ENCODE measurements at regions not wholly inside any gene's neighbourhood (a gene's known extent, or its start where the extent isn't known, plus 50 kb on each side); places are given as distances from the start of the nearest gene placed in this dataset.
"Not testable (repeated sequence)": the region's sequence is repeated elsewhere in the genome, so short reads cannot be mapped to it uniquely, and the experiment has no call there.

GRCh38 chr6:169933839-169934698 lies 182.6 kb downstream of the ERMARD start:
- no peak for DNase-seq (ENCODE audit: low read depth in 3 of 3)

- DNase-seq (ENCODE audit: low read depth in 3 of 3): no peak
These were observed 181.9 kb downstream of the ERMARD start for GRCh38 chr6:169933251-169933821.

GRCh38 chr6:169932491-169932890 lies 181.1 kb downstream of the ERMARD start:
- no peak for DNase-seq (ENCODE audit: low read depth in 3 of 3)

GRCh38 chr6:169931261-169931660 lies 179.8 kb downstream of the ERMARD start:
- no peak for DNase-seq (ENCODE audit: low read depth in 3 of 3)

- DNase-seq (ENCODE audit: low read depth in 3 of 3): no peak
These were observed 179.4 kb downstream of the ERMARD start for GRCh38 chr6:169930799-169931198.

DNA sequence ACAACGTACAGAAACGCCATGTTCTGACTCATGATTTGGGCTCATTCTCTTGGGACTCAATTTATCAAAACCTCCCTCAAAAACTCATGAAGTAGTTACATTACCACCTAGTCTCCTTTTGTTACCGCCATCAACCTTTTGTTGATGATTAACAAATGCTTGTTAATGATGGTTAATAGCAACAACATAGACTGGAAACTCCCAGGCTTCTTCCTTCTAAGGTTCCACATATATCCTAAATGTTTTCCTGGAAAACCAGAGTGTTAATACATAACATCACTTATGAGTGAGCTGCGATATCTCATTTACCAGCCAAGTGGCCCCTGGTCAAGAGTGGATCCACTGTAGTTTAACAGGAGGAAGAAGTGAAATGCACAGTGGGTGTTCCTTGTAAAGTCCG lies 176.3 kb downstream of the ERMARD start:
- no peak for DNase-seq (ENCODE audit: low read depth in 3 of 3)

- no peak for DNase-seq (ENCODE audit: low read depth in 3 of 3)
These were observed 175.4 kb downstream of the ERMARD start for GRCh38 chr6:169926617-169927417.

DNA sequence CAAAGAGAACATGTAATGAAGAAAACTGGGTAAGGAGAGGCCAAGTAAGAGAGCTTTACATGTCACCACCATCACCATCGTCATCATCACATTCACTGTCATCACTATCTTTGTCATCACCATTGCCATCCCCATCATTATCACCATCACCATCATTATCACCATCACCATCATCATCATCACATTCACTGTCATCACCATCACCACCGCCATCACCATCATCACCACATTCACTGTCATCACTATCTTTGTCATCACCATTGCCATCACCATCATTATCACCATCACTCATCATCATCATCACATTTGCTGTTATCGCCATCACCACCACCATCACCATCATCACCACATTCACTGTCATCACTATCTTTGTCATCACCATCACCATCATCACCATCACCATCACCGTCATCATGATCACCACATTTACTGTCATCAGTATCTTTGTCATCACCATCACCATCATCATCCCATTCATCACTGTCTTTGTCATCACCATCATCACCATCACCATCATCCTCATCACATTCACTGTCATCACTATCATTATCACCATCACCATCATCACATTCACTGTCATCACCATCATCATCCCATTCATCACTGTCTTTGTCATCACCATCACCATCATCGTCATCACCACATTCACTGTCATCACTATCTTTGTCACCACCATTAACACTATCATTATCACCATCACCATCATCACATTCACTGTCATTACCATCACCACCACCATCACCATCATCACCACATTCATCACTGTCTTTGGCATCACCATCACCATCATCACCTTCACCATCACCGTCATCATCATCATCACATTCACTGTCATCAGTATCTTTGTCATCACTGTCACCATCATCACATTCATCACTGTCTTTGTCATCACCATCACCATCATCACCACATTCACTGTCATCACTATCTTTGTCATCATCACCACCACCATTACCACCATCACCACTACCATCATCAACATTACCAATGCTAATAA lies 172.3 kb downstream of the ERMARD start:
- DNase-seq (ENCODE audit: low read depth in 3 of 3): no peak

GRCh38 chr6:169921853-169922824 lies 170.7 kb downstream of the ERMARD start:
- DNase-seq (ENCODE audit: low read depth in 3 of 3): no peak

GRCh38 chr6:169921217-169921616 lies 169.8 kb downstream of the ERMARD start:
- no peak for DNase-seq (ENCODE audit: low read depth in 3 of 3)

DNA sequence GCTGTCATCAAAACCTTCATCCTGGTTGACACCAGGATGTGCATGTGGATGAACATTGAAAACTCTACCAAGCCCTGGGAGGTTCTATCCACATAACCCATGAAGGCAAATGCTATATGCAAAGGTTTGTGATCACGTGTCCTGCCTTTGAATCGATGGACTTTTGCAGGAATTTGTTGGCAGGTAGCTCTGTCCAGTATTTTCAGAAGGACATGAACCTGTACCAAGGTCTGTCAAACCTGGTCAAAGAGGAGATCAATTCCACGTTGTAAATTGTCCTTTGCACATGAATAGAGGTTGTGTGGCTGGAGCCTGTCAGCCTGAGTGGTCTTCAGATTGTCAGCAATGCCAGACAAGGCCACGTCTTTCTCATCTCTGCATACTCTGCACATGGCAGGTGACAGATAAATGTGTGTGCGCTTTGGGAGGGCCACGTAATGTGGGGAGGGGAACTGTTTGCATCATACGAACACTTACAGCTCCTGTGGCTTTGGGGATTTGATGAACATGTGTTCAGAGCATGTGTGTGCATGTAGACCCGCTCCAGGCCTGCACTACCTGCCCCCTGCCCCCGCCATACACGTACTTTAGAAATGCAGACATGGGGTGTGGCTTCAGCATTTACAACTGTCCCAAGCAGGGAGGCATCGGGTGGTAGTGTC lies 169.1 kb downstream of the ERMARD start:
- no peak for DNase-seq (ENCODE audit: low read depth in 3 of 3)

DNA sequence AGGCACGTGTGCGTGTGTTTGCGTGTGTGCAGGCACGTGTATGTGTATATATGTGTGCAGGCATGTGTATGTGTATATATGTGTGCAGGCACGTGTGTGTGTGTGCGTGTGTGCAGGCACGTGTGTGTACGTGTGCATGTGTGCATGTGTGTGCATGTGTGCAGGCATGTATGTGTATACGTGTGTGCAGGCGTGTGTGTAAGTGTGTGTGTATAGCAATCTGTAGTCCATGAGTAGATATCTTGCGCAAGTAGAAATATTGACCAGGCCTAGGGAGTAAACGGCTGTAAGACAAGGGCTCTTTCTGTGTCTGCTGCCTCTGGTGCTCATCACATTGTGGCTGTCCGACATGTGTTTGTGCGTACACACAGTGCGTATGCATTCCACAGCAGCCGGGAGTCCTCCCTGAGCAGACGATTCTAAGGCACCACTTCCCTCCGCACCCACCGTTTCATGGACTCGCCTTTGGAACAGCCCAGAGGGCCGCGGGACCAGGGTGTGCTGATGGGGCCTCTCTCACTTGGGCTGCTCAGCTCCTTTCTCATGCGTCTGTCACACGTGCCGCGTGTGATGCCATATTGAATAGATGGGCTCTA lies 167.6 kb downstream of the ERMARD start:
- DNase-seq (ENCODE audit: low read depth in 3 of 3): no peak

GRCh38 chr6:169918239-169918953 lies 167.0 kb downstream of the ERMARD start:
- no peak for DNase-seq (ENCODE audit: low read depth in 3 of 3)

GRCh38 chr6:169917153-169917552 lies 165.7 kb downstream of the ERMARD start:
- DNase-seq (ENCODE audit: low read depth in 3 of 3): no peak

GRCh38 chr6:169915769-169916550 lies 164.5 kb downstream of the ERMARD start:
- no peak for DNase-seq (ENCODE audit: low read depth in 3 of 3)

DNA sequence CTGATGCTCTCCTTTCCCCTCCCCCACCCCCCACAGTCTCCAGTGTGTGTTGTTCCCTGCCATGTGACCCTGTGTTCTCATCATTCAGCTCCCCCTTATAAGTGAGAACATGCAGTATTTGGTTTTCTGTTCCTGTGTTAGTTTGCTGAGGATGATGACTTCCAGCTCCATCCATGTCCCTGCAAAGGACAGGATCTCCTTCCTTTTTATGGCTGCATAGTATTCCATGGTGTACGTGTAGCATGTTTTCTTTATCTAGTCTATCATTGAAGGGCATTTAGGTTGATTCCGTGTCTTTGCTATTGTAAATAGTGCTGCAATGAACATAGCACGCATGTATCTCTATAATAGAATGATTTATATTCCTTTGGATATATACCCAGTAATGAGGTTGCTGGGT lies 162.3 kb downstream of the ERMARD start:
- not testable (repeated sequence) for DNase-seq (ENCODE audit: low read depth in 3 of 3)

DNA sequence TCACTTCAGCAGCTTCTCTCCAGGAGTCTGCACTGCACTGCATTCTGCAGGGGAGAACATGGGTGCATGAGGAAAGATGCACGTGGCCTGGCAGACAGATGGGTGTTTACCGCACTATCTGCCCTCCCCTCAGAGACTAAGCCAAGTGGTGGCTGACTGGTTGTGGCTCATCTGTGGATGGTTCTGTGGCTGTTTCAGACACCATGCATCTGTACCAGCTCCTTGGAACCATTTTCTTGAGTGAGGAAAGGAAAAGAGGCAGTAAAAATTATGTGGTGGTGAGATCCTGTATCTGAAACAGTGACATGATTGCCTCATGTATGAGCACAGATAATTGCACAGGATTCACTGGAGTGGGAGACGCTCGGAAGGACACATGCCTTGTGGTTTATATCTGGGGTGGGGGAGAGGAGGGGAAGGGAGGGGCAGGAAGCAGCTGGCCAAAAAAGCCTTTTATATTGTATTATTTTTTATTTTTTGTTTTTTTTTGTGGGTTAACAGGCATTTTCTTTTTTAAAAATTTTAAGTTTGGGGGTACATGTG lies 161.7 kb downstream of the ERMARD start:
- DNase-seq (ENCODE audit: low read depth in 3 of 3): no peak

All from stimulated activated CD4-positive, alpha-beta T cell treated with anti-CD3 and anti-CD28 coated beads, TNF-alpha, amount 100 ng/mL, for 4 hours (primary cell).